SK-N-SH (cell line): ENCODE measurements at regions not wholly inside any gene's neighbourhood (a gene's known extent, or its start where the extent isn't known, plus 50 kb on each side); places are given as distances from the start of the nearest gene placed in this dataset.

Source experiments
- CTCF ChIA-PET: fragments of 300-600, 350-600 bp; formaldehyde crosslinking; extraction: SDS; loops from one replicate; lab custom pipeline; 2021; lab: Yijun Ruan, JAX
- POLR2A ChIA-PET: fragments of 350-600 bp; sonication (Branson Sonifier 250); formaldehyde crosslinking; extraction: SDS; loops from one replicate; lab custom pipeline; 2020; ENCODE audit warnings: antibody characterized with exemption, inconsistent platforms; lab: Yijun Ruan, JAX
- DNase-seq: peaks from one replicate; pipeline ENCODE4 v3.0.0; 2012
- H2AFZ ChIP-seq: fragments of 200-600 bp; sonication (generic); 2 replicates; pipeline ENCODE4 v1.8.1; 2016; ENCODE audit warnings: antibody characterized with exemption, mild to moderate bottlenecking, low read depth
- H3F3A ChIP-seq: fragments of 200-600 bp; sonication (generic); replicated peaks from 2 replicates; pipeline ENCODE3; 2016; ENCODE audit warnings: antibody characterized with exemption, mild to moderate bottlenecking; ENCODE audit not compliant: insufficient read depth
- H3K27ac ChIP-seq, 2 experiments: fragments of 200-500 bp in 1 of 2; fragments of 200-600 bp in 1 of 2; sonication (Bioruptor generic) in 1 of 2; sonication (generic), shearing (Covaris generic) in 1 of 2; 2 replicates each; pipeline versions ENCODE4 v1.5.1 to v1.6.1; 2014 to 2016; ENCODE audit warnings: low read depth in 2 of 2, inconsistent platforms in 1 of 2, low read length in 1 of 2, mild to moderate bottlenecking in 1 of 2, mixed read lengths in 1 of 2
- H3K27me3 ChIP-seq: fragments of 200-600 bp; sonication (generic), shearing (Covaris generic); 2 replicates; pipeline ENCODE4 v1.6.1; 2016; ENCODE audit warnings: mixed run types; ENCODE audit not compliant: insufficient read depth
- H3K36me3 ChIP-seq, 2 experiments: fragments of 200-500 bp in 1 of 2; fragments of 200-600 bp in 1 of 2; sonication (Bioruptor generic) in 1 of 2; sonication (generic) in 1 of 2; replicated peaks in 1 of 2; 2 replicates each; pipeline versions ENCODE3 to v1.5.1; 2014 to 2016; ENCODE audit warnings: low read length in 1 of 2, mild to moderate bottlenecking in 1 of 2; ENCODE audit not compliant: insufficient read depth in 2 of 2, control insufficient read depth in 1 of 2
- H3K4me1 ChIP-seq, 2 experiments: fragments of 200-500 bp in 1 of 2; fragments of 200-600 bp in 1 of 2; sonication (Bioruptor generic) in 1 of 2; sonication (generic), shearing (Covaris generic) in 1 of 2; 2 replicates each; pipeline versions ENCODE4 v1.5.1 to v1.6.1; 2014 to 2016; ENCODE audit warnings: low read depth in 1 of 2, low read length in 1 of 2, mixed run types in 1 of 2; ENCODE audit not compliant: insufficient read depth in 2 of 2, control insufficient read depth in 1 of 2
- H3K4me2 ChIP-seq: fragments of 200-600 bp; sonication (generic), shearing (Covaris generic); 2 replicates; pipeline ENCODE4 v1.6.1; 2017; ENCODE audit warnings: mixed run types
- H3K4me3 ChIP-seq, 2 experiments: fragments of 200-500 bp in 1 of 2; fragments of 200-600 bp in 1 of 2; sonication (Bioruptor generic) in 1 of 2; sonication (generic), shearing (Covaris generic) in 1 of 2; 2 replicates each; pipeline versions ENCODE4 v1.5.1 to v1.8.1; 2014 to 2016; ENCODE audit warnings: low read depth in 2 of 2, inconsistent platforms in 1 of 2, low read length in 1 of 2, mild to moderate bottlenecking in 1 of 2, mixed read lengths in 1 of 2, moderate library complexity in 1 of 2
- H3K79me2 ChIP-seq: fragments of 200-600 bp; sonication (generic); 2 replicates; pipeline ENCODE4 v1.8.1; 2017; ENCODE audit warnings: mild to moderate bottlenecking; ENCODE audit not compliant: insufficient read depth
- H3K9ac ChIP-seq: fragments of 200-600 bp; sonication (generic); 2 replicates; pipeline ENCODE4 v1.6.1; 2017; ENCODE audit warnings: mixed run types
- H3K9me2 ChIP-seq: fragments of 200-600 bp; sonication (generic); 2 replicates; pipeline ENCODE4 v1.6.1; 2017; ENCODE audit warnings: mixed run types
- H3K9me3 ChIP-seq: fragments of 200-600 bp; sonication (generic); 2 replicates; pipeline ENCODE4 v1.6.1; 2017; ENCODE audit warnings: mixed run types, mild to moderate bottlenecking, moderate library complexity
- H4K20me1 ChIP-seq: fragments of 200-600 bp; sonication (generic); 2 replicates; pipeline ENCODE4 v1.6.1; 2017; ENCODE audit warnings: mild to moderate bottlenecking, mixed run types; ENCODE audit not compliant: insufficient read depth
- ELF1 ChIP-seq: IDR thresholded peaks from 2 replicates; pipeline ENCODE4 v1.4.0; 2012
- EP300 ChIP-seq, 2 experiments: IDR thresholded peaks; 2 replicates each; pipeline versions ENCODE4 v1.4.0 to v1.6.1; 2012; ENCODE audit warnings: borderline replicate concordance in 1 of 2, low read depth in 1 of 2, low read length in 1 of 2
- FOSL2 ChIP-seq: IDR thresholded peaks from 2 replicates; pipeline ENCODE4 v1.4.0; 2012; ENCODE audit warnings: low read depth, mild to moderate bottlenecking, moderate library complexity, borderline replicate concordance
- FOXM1 ChIP-seq: IDR thresholded peaks from 2 replicates; pipeline ENCODE4 v1.4.0; 2012; ENCODE audit warnings: low read depth, mild to moderate bottlenecking
- GATA2 ChIP-seq: sonication (generic); formaldehyde crosslinking; IDR thresholded peaks from 2 replicates; pipeline ENCODE4 v1.5.0; 2020; ENCODE audit warnings: mild to moderate bottlenecking, missing genetic modification reagents
- IRF3 ChIP-seq: fragments of 150-350 bp; IDR thresholded peaks from 2 replicates; pipeline ENCODE4 v1.6.1; 2016; ENCODE audit warnings: mild to moderate bottlenecking, low read depth, low read length
- JUND ChIP-seq: IDR thresholded peaks from 2 replicates; pipeline ENCODE4 v1.4.0; 2012
- MAX ChIP-seq: IDR thresholded peaks from 2 replicates; pipeline ENCODE4 v1.4.0; 2012; ENCODE audit warnings: low read depth
- MEF2A ChIP-seq: IDR thresholded peaks from 2 replicates; pipeline ENCODE4 v1.4.0; 2012; ENCODE audit warnings: low read depth, borderline replicate concordance
- NRF1 ChIP-seq: IDR thresholded peaks from 2 replicates; pipeline ENCODE4 v1.6.1; 2012; ENCODE audit warnings: low read depth, mild to moderate bottlenecking, low read length
- RCOR1 ChIP-seq: fragments of 150-350 bp; IDR thresholded peaks from 2 replicates; pipeline ENCODE4 v1.6.1; 2017; ENCODE audit warnings: antibody characterized with exemption, low read length
- REST ChIP-seq: IDR thresholded peaks from 2 replicates; pipeline ENCODE4 v1.6.1; 2012; ENCODE audit warnings: mild to moderate bottlenecking, low read depth, low read length, moderate library complexity
- RFX5 ChIP-seq: IDR thresholded peaks from 2 replicates; pipeline ENCODE4 v1.6.1; 2012; ENCODE audit warnings: mild to moderate bottlenecking, improper control_type of control experiment, low read length
- SIN3A ChIP-seq: IDR thresholded peaks from 2 replicates; pipeline ENCODE4 v1.6.1; 2012; ENCODE audit warnings: low read depth, mild to moderate bottlenecking, low read length, moderate library complexity, borderline replicate concordance
- TCF12 ChIP-seq: IDR thresholded peaks from 2 replicates; pipeline ENCODE4 v1.4.0; 2012
- USF1 ChIP-seq: IDR thresholded peaks from 2 replicates; pipeline ENCODE4 v1.4.0; 2012; ENCODE audit warnings: low read depth, borderline replicate concordance
- USF2 ChIP-seq: fragments of 150-350 bp; IDR thresholded peaks from 2 replicates; pipeline ENCODE4 v1.6.1; 2017; ENCODE audit warnings: antibody characterized with exemption, low read length, low read depth, borderline replicate concordance
- WGBS: methylation state at CpG from one replicate; pipeline ENCODE4 v1.1.6; 2017; ENCODE audit warnings: low lambda C conversion rate; 5-methylcytosine and 5-hydroxymethylcytosine counted together
- TF ChIP-seq, protein P1 (sequence below): fragments of 200-600 bp; sonication (generic); IDR thresholded peaks from 2 replicates; pipeline ENCODE4 v1.6.1; 2017; ENCODE audit warnings: antibody characterized with exemption, mild to moderate bottlenecking, moderate library complexity

DNA sequence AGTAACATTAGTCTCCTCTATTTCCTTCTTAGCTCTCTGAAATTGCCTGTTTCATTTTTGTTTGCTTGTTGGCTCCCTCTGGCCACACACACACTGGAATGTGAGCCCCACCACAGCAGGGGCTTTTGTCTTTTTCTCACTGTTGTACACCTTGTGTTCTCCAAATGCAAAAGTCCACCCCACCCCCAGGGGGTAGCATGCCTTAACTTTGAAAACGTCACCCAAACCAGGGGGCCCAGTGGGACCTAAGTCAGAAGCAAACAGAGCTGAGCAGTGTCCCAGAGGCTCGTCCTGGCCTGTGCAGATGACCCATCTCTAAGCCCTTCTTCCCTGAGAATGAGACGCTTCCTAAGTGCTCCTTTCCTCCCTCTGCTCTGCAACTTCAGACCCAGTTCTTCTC, 614.1 kb downstream of the UQCRFS1 start:
- H3K9me2 ChIP-seq, result no peaks in the 10 kb centered on the region
- H3K4me3 ChIP-seq, result no peak overlapping the region
- no peak for DNase-seq
- no peaks in the 10 kb centered on the region for H3K36me3 ChIP-seq
- H3K27ac ChIP-seq, result no peak overlapping the region
- WGBS, result 0% methylated on average over 3 of the region's 3 CpGs
- TF ChIP-seq JUND (no peak), TCF12 (no peak), MEF2A (no peak), SIN3A (no peak), USF2 (no peak), RCOR1 (no peak), REST (no peak), RFX5 (no peak), IRF3 (no peak), MAX (no peak), EP300 (IDR thresholded peaks at IDR 0.05; ENCODE audit: borderline replicate concordance in 1 of 2, low read depth in 1 of 2, low read length in 1 of 2) (no peak), FOSL2 (no peak), FOXM1 (no peak), ELF1 (no peak), GATA2 (CRISPR knock-in tag) (no peak), USF1 (no peak), NRF1 (no peak)
- TF ChIP-seq, protein P1, sequence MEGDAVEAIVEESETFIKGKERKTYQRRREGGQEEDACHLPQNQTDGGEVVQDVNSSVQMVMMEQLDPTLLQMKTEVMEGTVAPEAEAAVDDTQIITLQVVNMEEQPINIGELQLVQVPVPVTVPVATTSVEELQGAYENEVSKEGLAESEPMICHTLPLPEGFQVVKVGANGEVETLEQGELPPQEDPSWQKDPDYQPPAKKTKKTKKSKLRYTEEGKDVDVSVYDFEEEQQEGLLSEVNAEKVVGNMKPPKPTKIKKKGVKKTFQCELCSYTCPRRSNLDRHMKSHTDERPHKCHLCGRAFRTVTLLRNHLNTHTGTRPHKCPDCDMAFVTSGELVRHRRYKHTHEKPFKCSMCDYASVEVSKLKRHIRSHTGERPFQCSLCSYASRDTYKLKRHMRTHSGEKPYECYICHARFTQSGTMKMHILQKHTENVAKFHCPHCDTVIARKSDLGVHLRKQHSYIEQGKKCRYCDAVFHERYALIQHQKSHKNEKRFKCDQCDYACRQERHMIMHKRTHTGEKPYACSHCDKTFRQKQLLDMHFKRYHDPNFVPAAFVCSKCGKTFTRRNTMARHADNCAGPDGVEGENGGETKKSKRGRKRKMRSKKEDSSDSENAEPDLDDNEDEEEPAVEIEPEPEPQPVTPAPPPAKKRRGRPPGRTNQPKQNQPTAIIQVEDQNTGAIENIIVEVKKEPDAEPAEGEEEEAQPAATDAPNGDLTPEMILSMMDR, result no peak
- H3K27me3 ChIP-seq, result no peaks in the 10 kb centered on the region; the same call in 1 of the 2 replicates
- no peak overlapping the region for H2AFZ ChIP-seq
- H3K4me1 ChIP-seq, result no peaks in the 10 kb centered on the region
- ChIA-PET POLR2A (no interaction called here), CTCF (no interaction called here)
- no peaks in the 10 kb centered on the region for H3F3A ChIP-seq
- H3K4me2 ChIP-seq, result no peak overlapping the region
- no peaks in the 10 kb centered on the region for H3K79me2 ChIP-seq
- H4K20me1 ChIP-seq, result no peaks in the 10 kb centered on the region
- no peaks in the 10 kb centered on the region for H3K9me3 ChIP-seq
- no peak overlapping the region for H3K9ac ChIP-seq
